ENCODE measurements at regions not wholly inside any gene's neighbourhood (a gene's known extent, or its start where the extent isn't known, plus 50 kb on each side); places are given as distances from the start of the nearest gene placed in this dataset.

GRCh38 chr2:13611939-13612338, 895.2 kb downstream of the TRIB2 start:
- no peak for DNase-seq

GRCh38 chr2:13616059-13616458, 899.3 kb downstream of the TRIB2 start:
- Histone ChIP-seq H3K9me3 (ENCODE audit: severe bottlenecking) (peaks cover 2% of the 10 kb centered on the region), H3K36me3 (no peaks in the 10 kb centered on the region), H3K4me3 (ENCODE audit: low read depth, low read length) (peak overlapping the region; percentile 41), H3K27ac (peak overlapping the region; percentile 82), H3K27me3 (ENCODE audit: insufficient read depth, low read depth, severe bottlenecking) (no peaks in the 10 kb centered on the region)
- no peak for TF ChIP-seq CTCF (IDR thresholded peaks at IDR 0.05; ENCODE audit: low read depth, low read length)
- DNase-seq, result peak; percentile 74

More at GRCh38 chr2:13611939-13612338, 895.2 kb downstream of the TRIB2 start:
- H3K36me3 ChIP-seq, result no peaks in the 10 kb centered on the region
- peaks cover 3% of the 10 kb centered on the region for H3K9me3 ChIP-seq (ENCODE audit: severe bottlenecking)
- no peak overlapping the region for H3K4me3 ChIP-seq (ENCODE audit: low read depth, low read length)
- no peak for TF ChIP-seq CTCF (IDR thresholded peaks at IDR 0.05; ENCODE audit: low read depth, low read length)
- H3K27me3 ChIP-seq (ENCODE audit: insufficient read depth, low read depth, severe bottlenecking), result no peaks in the 10 kb centered on the region
- no peak overlapping the region for H3K27ac ChIP-seq

- peak overlapping the region; percentile 82 for H3K27ac ChIP-seq
- peaks cover 2% of the 10 kb centered on the region for H3K9me3 ChIP-seq (ENCODE audit: severe bottlenecking)
- no peaks in the 10 kb centered on the region for H3K27me3 ChIP-seq (ENCODE audit: insufficient read depth, low read depth, severe bottlenecking)
- TF ChIP-seq CTCF (IDR thresholded peaks at IDR 0.05; ENCODE audit: low read depth, low read length), result no peak
- H3K4me3 ChIP-seq (ENCODE audit: low read depth, low read length), result peak overlapping the region; percentile 41
- DNase-seq, result peak; percentile 89
- no peaks in the 10 kb centered on the region for H3K36me3 ChIP-seq
These were observed 899.9 kb downstream of the TRIB2 start for GRCh38 chr2:13616616-13617015.

GRCh38 chr2:13628122-13628521, 911.4 kb downstream of the TRIB2 start:
- DNase-seq, result no peak
- H3K4me3 ChIP-seq (ENCODE audit: low read depth, low read length), result no peak overlapping the region
- H3K27ac ChIP-seq, result no peak overlapping the region
- H3K36me3 ChIP-seq, result no peaks in the 10 kb centered on the region
- TF ChIP-seq CTCF (IDR thresholded peaks at IDR 0.05; ENCODE audit: low read depth, low read length), result no peak
- no peaks in the 10 kb centered on the region for H3K27me3 ChIP-seq (ENCODE audit: insufficient read depth, low read depth, severe bottlenecking)
- peaks cover 2% of the 10 kb centered on the region for H3K9me3 ChIP-seq (ENCODE audit: severe bottlenecking)

GRCh38 chr2:13638181-13638580, 921.4 kb downstream of the TRIB2 start:
- H3K9me3 ChIP-seq (ENCODE audit: severe bottlenecking), result no peaks in the 10 kb centered on the region
- no peak overlapping the region for H3K27ac ChIP-seq

More at GRCh38 chr2:13638181-13638580, 921.4 kb downstream of the TRIB2 start:
- Histone ChIP-seq H3K36me3 (no peaks in the 10 kb centered on the region), H3K27me3 (ENCODE audit: insufficient read depth, low read depth, severe bottlenecking) (no peaks in the 10 kb centered on the region), H3K4me3 (ENCODE audit: low read depth, low read length) (no peak overlapping the region)
- TF ChIP-seq CTCF (IDR thresholded peaks at IDR 0.05; ENCODE audit: low read depth, low read length), result no peak
- no peak for DNase-seq
